GM23248 (cell line): ENCODE measurements at regions not wholly inside any gene's neighbourhood (a gene's known extent, or its start where the extent isn't known, plus 50 kb on each side); places are given as distances from the start of the nearest gene placed in this dataset.

Source experiments
- EZH2 ChIP-seq: fragments of 200-600 bp; sonication (generic); IDR thresholded peaks from 2 replicates; pipeline ENCODE4 v1.6.1; 2018; ENCODE audit warnings: antibody characterized with exemption, mild to moderate bottlenecking; ENCODE audit not compliant: insufficient read depth, poor library complexity, severe bottlenecking
- EZH2phosphoT487 ChIP-seq: fragments of 200-600 bp; sonication (generic); IDR thresholded peaks from 2 replicates; pipeline ENCODE4 v1.6.1; 2018; ENCODE audit warnings: antibody characterized with exemption, moderate library complexity, mild to moderate bottlenecking, low read depth; ENCODE audit not compliant: insufficient read depth

DNA sequence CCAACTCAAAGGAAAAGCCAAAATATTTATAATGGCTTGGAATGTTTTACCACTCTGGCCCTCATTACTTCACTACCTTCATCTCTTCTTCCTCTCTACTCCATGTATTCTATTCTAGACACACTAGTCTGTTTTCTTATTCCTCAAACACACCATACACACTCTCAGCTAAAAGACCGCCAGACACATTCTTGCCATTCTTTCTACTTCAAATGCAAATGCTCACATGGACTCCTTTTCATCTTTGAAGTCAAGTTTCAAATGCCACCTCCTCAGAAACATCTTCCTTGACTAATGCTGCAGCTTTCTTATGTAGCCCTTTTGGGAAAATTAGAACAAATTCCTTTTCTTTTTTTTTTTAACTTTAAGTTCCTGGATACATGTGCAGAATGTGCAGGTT lies 412.9 kb upstream of the FMR1 start:
- TF ChIP-seq EZH2 (no peak), EZH2phosphoT487 (no peak)
